ENCODE measurements at regions not wholly inside any gene's neighbourhood (a gene's known extent, or its start where the extent isn't known, plus 50 kb on each side); places are given as distances from the start of the nearest gene placed in this dataset.
"Not testable (repeated sequence)": the region's sequence is repeated elsewhere in the genome, so short reads cannot be mapped to it uniquely, and the experiment has no call there.

DNA sequence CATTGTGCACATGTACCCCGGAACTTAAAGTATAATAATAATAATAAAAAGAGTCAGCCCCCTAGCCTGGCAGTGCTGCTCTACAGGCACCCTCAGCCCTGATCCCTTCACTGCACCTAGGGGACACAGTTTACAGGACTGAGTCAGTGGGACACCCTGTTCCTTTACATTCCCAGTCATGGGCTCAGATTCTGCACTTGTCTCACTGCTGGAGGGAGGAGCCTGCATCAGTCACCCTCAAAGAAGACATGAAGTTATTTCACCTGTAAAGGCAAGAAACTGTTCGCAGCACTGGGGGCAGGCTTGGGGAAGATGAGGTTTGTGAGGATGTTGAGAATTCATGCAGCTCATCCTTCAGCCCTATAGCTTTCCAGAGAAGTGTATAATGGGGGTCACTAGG is 50.7 kb upstream of the VPREB1 start:
- Mint-ChIP-seq H3K27me3 (ENCODE audit: low read depth) (peaks cover 37% of the 10 kb centered on the region), H3K36me3 (ENCODE audit: low read depth) (no peaks in the 10 kb centered on the region), H3K4me3 (no peak overlapping the region), H3K27ac (no peak overlapping the region), H3K4me1 (ENCODE audit: low read depth) (peaks cover 3% of the 10 kb centered on the region), H3K9me3 (no peaks in the 10 kb centered on the region)
- DNase-seq (ENCODE audit: low spot score), result no peak

DNA sequence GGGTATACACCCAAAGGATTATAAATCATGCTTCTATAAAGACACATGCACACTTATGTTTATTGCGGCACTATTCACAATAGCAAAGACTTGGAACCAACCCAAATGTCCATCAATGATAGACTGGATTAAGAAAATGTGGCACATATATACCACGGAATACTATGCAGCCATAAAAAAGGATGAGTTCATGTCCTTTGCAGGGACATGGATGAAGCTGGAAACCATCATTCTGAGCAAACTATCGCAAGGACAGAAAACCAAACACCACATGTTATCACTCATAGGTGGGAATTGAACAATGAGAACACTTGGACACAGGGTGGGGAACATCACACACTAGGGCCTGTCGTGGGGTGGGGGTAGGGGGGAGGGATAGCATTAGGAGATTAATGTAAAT is 51.1 kb upstream of the VPREB1 start:
- H3K36me3 Mint-ChIP-seq (ENCODE audit: low read depth); H3K4me3 Mint-ChIP-seq; H3K9me3 Mint-ChIP-seq; H3K4me1 Mint-ChIP-seq (ENCODE audit: low read depth); DNase-seq (ENCODE audit: low spot score); H3K27ac Mint-ChIP-seq: not testable (repeated sequence)
- peaks cover 36% of the 10 kb centered on the region for H3K27me3 Mint-ChIP-seq (ENCODE audit: low read depth)

DNA sequence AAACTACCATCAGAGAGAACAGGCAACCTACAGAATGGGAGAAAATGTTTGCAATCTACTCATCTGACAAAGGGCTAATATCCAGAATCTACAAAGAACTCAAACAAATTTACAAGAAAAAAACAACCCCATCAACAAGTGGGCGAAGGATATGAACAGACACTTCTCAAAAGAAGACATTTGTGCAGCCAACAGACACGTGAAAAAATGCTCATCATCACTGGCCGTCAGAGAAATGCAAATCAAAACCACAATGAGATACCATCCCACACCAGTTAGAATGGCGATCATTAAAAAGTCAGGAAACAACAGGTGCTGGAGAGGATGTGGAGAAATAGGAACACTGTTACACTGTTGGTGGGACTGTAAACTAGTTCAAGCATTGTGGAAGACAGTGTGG is 51.6 kb upstream of the VPREB1 start:
- not testable (repeated sequence) for H3K27ac Mint-ChIP-seq; H3K4me1 Mint-ChIP-seq (ENCODE audit: low read depth); H3K9me3 Mint-ChIP-seq; H3K4me3 Mint-ChIP-seq; H3K36me3 Mint-ChIP-seq (ENCODE audit: low read depth); DNase-seq (ENCODE audit: low spot score)
- H3K27me3 Mint-ChIP-seq (ENCODE audit: low read depth), result peaks cover 33% of the 10 kb centered on the region

GRCh38 chr22:22189796-22190195 is 54.8 kb upstream of the VPREB1 start:
- not testable (repeated sequence) for DNase-seq (ENCODE audit: low spot score); H3K4me1 Mint-ChIP-seq (ENCODE audit: low read depth); H3K27ac Mint-ChIP-seq; H3K4me3 Mint-ChIP-seq; H3K36me3 Mint-ChIP-seq (ENCODE audit: low read depth); H3K9me3 Mint-ChIP-seq
- peaks cover 44% of the 10 kb centered on the region for H3K27me3 Mint-ChIP-seq (ENCODE audit: low read depth)

DNA sequence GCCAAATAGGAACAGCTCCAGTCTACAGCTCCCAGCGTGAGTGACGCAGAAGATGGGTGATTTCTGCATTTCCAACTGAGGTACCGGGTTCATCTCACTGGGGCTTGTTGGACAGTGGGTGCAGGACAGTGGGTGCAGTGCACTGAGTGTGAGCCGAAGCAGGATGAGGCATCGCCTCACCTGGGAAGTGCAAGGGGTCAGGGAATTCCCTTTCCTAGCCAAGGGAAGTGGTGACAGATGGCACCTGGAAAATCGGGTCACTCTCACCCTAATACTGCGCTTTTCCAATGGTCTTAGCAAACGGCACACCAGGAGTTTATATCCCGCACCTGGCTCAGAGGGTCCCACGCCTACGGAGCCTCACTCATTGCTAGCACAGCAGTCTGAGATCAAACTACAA is 56.7 kb upstream of the VPREB1 start:
- H3K27me3 Mint-ChIP-seq (ENCODE audit: low read depth), result peaks cover 51% of the 10 kb centered on the region
- not testable (repeated sequence) for H3K9me3 Mint-ChIP-seq; H3K4me3 Mint-ChIP-seq; H3K27ac Mint-ChIP-seq; H3K4me1 Mint-ChIP-seq (ENCODE audit: low read depth); DNase-seq (ENCODE audit: low spot score); H3K36me3 Mint-ChIP-seq (ENCODE audit: low read depth)

DNA sequence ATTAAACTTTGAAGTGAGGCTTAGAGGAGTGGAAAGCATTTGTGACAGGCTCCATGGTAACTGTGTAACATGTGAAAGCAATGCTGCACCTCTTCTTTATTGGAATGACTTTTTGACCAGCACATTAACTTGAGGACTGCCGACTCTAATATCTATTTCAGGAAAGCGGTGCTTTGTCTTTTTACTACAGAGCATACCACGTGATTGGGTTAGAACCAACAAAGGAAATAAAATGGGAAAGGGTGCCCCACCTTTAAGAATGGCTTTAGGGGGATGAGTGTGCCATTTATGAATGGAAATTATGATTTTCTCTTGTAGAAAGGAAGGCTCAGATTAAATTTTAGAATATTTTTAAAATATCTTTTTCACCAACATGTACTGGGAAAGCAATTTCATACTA is 57.3 kb upstream of the VPREB1 start:
- H3K27ac Mint-ChIP-seq, result no peak overlapping the region
- H3K36me3 Mint-ChIP-seq (ENCODE audit: low read depth), result no peaks in the 10 kb centered on the region
- peaks cover 3% of the 10 kb centered on the region for H3K4me1 Mint-ChIP-seq (ENCODE audit: low read depth)
- H3K4me3 Mint-ChIP-seq, result no peak overlapping the region
- H3K27me3 Mint-ChIP-seq (ENCODE audit: low read depth), result peaks cover 51% of the 10 kb centered on the region
- no peaks in the 10 kb centered on the region for H3K9me3 Mint-ChIP-seq
- DNase-seq (ENCODE audit: low spot score), result no peak

GRCh38 chr22:22185844-22186499 is 58.6 kb upstream of the VPREB1 start:
- no peaks in the 10 kb centered on the region for H3K9me3 Mint-ChIP-seq
- no peak overlapping the region for H3K4me3 Mint-ChIP-seq
- DNase-seq (ENCODE audit: low spot score), result no peak
- no peaks in the 10 kb centered on the region for H3K36me3 Mint-ChIP-seq (ENCODE audit: low read depth)
- no peak overlapping the region for H3K27ac Mint-ChIP-seq
- peaks cover 3% of the 10 kb centered on the region for H3K4me1 Mint-ChIP-seq (ENCODE audit: low read depth)
- H3K27me3 Mint-ChIP-seq (ENCODE audit: low read depth), result peaks cover 45% of the 10 kb centered on the region

- Mint-ChIP-seq H3K27me3 (ENCODE audit: low read depth) (peaks cover 38% of the 10 kb centered on the region), H3K4me1 (ENCODE audit: low read depth) (peaks cover 3% of the 10 kb centered on the region), H3K9me3 (no peaks in the 10 kb centered on the region), H3K36me3 (ENCODE audit: low read depth) (no peaks in the 10 kb centered on the region), H3K4me3 (no peak overlapping the region), H3K27ac (no peak overlapping the region)
- no peak for DNase-seq (ENCODE audit: low spot score)
These were observed 59.4 kb upstream of the VPREB1 start for GRCh38 chr22:22185217-22185616.

- peaks cover 3% of the 10 kb centered on the region for H3K4me1 Mint-ChIP-seq (ENCODE audit: low read depth)
These were observed 60.2 kb upstream of the VPREB1 start for GRCh38 chr22:22184277-22184807.

DNA sequence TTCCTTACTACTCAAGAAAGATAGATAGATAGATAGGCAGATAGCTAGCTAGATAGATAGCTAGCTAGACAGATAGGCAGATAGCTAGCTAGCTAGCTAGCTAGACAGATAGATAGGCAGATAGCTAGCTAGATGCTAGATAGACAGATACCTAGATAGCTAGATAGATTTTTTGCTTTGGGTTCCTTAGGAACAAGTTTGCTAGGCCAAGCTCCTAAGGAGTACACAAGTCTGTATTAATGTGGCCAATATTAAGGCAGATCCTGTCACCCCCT is 61.7 kb upstream of the VPREB1 start:
- H3K4me1 Mint-ChIP-seq (ENCODE audit: low read depth), result peaks cover 5% of the 10 kb centered on the region
- no peak overlapping the region for H3K4me3 Mint-ChIP-seq
- DNase-seq (ENCODE audit: low spot score), result no peak
- H3K36me3 Mint-ChIP-seq (ENCODE audit: low read depth), result no peaks in the 10 kb centered on the region
- no peak overlapping the region for H3K27ac Mint-ChIP-seq
- no peaks in the 10 kb centered on the region for H3K9me3 Mint-ChIP-seq
- H3K27me3 Mint-ChIP-seq (ENCODE audit: low read depth), result peaks cover 29% of the 10 kb centered on the region

More at GRCh38 chr22:22184277-22184807, 60.2 kb upstream of the VPREB1 start:
- no peaks in the 10 kb centered on the region for H3K9me3 Mint-ChIP-seq
- H3K36me3 Mint-ChIP-seq (ENCODE audit: low read depth), result no peaks in the 10 kb centered on the region
- H3K27me3 Mint-ChIP-seq (ENCODE audit: low read depth), result peaks cover 31% of the 10 kb centered on the region
- H3K4me3 Mint-ChIP-seq, result no peak overlapping the region
- no peak for DNase-seq (ENCODE audit: low spot score)
- H3K27ac Mint-ChIP-seq, result no peak overlapping the region

DNA sequence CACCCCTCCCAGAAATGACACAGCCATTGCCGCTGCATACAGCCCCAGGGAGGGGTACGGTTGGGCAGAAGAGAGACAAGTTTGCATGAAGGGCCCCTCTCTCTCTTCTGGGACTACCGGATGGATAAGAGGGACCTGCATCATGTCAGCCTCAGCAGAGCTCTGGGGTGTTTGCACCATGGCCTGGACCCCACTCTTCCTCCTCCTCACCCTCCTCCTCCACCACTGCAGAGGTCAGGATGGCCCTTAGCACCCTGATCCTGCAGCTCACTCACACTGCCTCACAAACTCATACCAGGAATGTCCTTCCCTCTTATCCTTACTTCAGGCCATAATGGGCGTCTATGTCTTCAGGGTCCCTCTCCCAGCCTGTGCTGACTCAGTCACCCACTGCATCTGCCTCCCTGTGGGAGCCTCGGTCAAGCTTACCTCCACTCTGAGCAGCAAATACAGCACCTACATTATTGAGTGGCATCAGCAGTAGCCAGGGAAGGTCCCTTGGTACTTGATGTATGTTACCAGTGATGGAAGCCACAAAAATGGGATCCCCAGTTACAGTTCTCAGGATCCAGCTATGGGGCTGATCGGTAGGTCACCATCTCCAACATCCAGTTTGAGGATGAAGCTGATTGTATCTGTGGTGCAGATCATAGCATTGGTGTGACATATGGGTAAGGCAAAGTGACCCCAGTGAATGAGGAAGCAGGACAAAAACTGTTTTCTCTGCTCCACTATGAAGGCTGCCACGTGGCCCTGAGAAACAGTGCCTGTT is 62.2 kb upstream of the VPREB1 start:
- no peaks in the 10 kb centered on the region for H3K9me3 Mint-ChIP-seq
- H3K36me3 Mint-ChIP-seq (ENCODE audit: low read depth), result no peaks in the 10 kb centered on the region
- H3K27ac Mint-ChIP-seq, result no peak overlapping the region

GRCh38 chr22:22181341-22181850 is 63.2 kb upstream of the VPREB1 start:
- no peaks in the 10 kb centered on the region for H3K9me3 Mint-ChIP-seq
- no peak overlapping the region for H3K4me3 Mint-ChIP-seq
- no peaks in the 10 kb centered on the region for H3K36me3 Mint-ChIP-seq (ENCODE audit: low read depth)
- DNase-seq (ENCODE audit: low spot score), result no peak
- H3K27ac Mint-ChIP-seq, result no peak overlapping the region
- peaks cover 3% of the 10 kb centered on the region for H3K4me1 Mint-ChIP-seq (ENCODE audit: low read depth)
- H3K27me3 Mint-ChIP-seq (ENCODE audit: low read depth), result peaks cover 24% of the 10 kb centered on the region

More for the DNA sequence above, 62.2 kb upstream of the VPREB1 start:
- H3K4me3 Mint-ChIP-seq, result no peak overlapping the region
- peaks cover 29% of the 10 kb centered on the region for H3K27me3 Mint-ChIP-seq (ENCODE audit: low read depth)
- no peak for DNase-seq (ENCODE audit: low spot score)
- peaks cover 5% of the 10 kb centered on the region for H3K4me1 Mint-ChIP-seq (ENCODE audit: low read depth)

DNA sequence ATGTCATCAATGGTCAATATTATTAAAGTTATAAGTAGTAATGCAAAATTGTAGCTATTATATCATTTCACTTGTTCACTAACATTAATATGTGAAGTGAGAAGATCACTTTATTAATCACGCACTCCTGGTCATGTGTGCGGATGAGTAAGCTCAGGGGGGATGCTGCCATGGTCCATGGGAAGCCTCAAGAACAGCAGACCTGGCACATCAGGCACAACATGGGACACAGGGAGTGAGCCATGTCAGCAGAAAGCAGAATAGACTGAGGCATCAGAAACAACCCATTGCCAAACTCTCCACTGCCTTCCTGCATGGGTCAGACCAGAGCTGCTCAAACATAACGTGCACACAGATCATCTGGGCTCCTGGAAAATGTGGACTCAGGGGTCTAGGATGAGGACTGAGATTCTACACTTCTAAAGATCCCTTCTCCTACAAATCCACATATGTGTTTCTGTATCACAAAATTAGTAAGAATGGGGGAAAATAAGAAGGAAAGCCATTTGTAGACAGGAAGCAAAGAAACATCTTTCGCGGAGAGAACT is 63.8 kb upstream of the VPREB1 start:
- Mint-ChIP-seq H3K4me1 (ENCODE audit: low read depth) (peaks cover 3% of the 10 kb centered on the region), H3K27ac (no peak overlapping the region), H3K4me3 (no peak overlapping the region), H3K27me3 (ENCODE audit: low read depth) (peaks cover 20% of the 10 kb centered on the region), H3K9me3 (no peaks in the 10 kb centered on the region), H3K36me3 (ENCODE audit: low read depth) (no peaks in the 10 kb centered on the region)
- DNase-seq (ENCODE audit: low spot score), result no peak

DNA sequence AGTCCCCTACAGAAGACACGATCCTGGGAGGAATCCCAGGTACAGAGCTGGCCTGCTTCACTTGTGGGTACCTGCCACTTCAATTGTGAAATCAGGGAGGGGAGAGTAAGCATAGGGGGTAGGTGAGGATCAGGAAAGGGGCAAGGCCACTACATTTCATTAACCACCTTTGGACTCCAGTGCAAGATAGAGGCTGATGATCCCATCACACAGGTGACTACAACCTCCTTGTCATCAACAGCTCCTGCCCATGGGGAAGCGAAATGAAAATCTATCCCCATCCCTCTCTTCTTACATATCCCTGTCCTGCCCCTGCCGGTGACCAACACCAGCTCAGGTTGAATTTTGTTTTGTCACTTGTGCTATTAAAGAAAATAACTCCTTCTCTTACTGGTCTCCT is 64.7 kb upstream of the VPREB1 start:
- Mint-ChIP-seq H3K27me3 (ENCODE audit: low read depth) (peaks cover 16% of the 10 kb centered on the region), H3K27ac (no peak overlapping the region), H3K9me3 (no peaks in the 10 kb centered on the region), H3K4me3 (no peak overlapping the region), H3K36me3 (ENCODE audit: low read depth) (no peaks in the 10 kb centered on the region), H3K4me1 (ENCODE audit: low read depth) (peaks cover 3% of the 10 kb centered on the region)
- no peak for DNase-seq (ENCODE audit: low spot score)

All from T-helper 2 cell treated with Interferon-gamma antibody and Interleukin-4, amounts not matched to agents 5 μg/mL and 100 μg/mL, for 36 hours (primary cell).